ENCODE measurements at regions not wholly inside any gene's neighbourhood (a gene's known extent, or its start where the extent isn't known, plus 50 kb on each side); places are given as distances from the start of the nearest gene placed in this dataset.
"Not testable (repeated sequence)": the region's sequence is repeated elsewhere in the genome, so short reads cannot be mapped to it uniquely, and the experiment has no call there.

DNA sequence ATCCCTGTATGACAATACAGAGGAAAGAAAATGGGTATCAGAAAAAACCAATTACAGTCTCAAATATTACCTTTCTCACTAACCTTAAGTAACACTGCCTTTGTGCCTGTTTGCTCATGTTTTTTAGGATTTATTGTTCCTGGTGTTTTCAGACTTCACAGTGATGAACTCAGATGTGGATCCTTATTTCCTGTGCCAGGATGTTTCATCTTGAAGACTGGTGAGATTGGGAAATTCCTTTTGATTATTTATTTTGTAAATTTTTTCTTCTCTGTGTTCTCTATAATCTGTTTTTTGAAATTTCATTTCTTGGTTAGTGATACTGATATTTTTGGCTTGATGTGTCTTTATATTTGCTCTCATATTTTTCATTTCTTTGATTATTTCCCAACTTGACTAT is 142.4 kb upstream of the GRIN3A start:
- no peak overlapping the region for H3K4me3 Mint-ChIP-seq
- H3K27ac Mint-ChIP-seq, result no peak overlapping the region
- H3K4me1 Mint-ChIP-seq, result no peaks in the 10 kb centered on the region
- H3K36me3 Mint-ChIP-seq (ENCODE audit: low read depth), result no peaks in the 10 kb centered on the region
- H3K9me3 Mint-ChIP-seq, result no peaks in the 10 kb centered on the region
- H3K27me3 Mint-ChIP-seq, result no peaks in the 10 kb centered on the region
- ATAC-seq (replicated peaks), result no peak

GRCh38 chr9:101878734-101879133 is 140.3 kb upstream of the GRIN3A start:
- Mint-ChIP-seq H3K4me3 (no peak overlapping the region), H3K27me3 (no peaks in the 10 kb centered on the region), H3K9me3 (no peaks in the 10 kb centered on the region), H3K36me3 (ENCODE audit: low read depth) (no peaks in the 10 kb centered on the region), H3K4me1 (no peaks in the 10 kb centered on the region), H3K27ac (no peak overlapping the region)
- ATAC-seq (replicated peaks), result no peak

DNA sequence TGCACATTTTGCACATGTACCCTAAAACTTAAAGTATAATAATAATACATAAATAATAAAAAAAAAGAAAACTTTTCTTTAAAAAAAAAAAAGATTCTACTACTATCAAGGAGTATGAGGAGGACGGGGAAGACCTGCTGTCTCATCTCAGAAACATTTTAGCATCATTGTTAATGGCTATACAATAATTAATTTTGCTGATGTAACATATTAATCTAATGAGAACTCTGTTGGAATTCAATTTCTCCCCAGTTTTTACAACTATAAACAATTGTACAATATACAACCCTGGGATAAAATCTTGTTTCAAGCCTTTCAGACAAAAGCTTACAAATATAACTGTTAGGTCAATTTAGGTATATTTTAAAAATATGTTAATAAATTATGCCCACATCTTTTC is 139.0 kb upstream of the GRIN3A start:
- Mint-ChIP-seq H3K4me3 (no peak overlapping the region), H3K27me3 (no peaks in the 10 kb centered on the region), H3K9me3 (no peaks in the 10 kb centered on the region), H3K36me3 (ENCODE audit: low read depth) (no peaks in the 10 kb centered on the region), H3K4me1 (no peaks in the 10 kb centered on the region), H3K27ac (no peak overlapping the region)
- ATAC-seq (replicated peaks), result no peak

DNA sequence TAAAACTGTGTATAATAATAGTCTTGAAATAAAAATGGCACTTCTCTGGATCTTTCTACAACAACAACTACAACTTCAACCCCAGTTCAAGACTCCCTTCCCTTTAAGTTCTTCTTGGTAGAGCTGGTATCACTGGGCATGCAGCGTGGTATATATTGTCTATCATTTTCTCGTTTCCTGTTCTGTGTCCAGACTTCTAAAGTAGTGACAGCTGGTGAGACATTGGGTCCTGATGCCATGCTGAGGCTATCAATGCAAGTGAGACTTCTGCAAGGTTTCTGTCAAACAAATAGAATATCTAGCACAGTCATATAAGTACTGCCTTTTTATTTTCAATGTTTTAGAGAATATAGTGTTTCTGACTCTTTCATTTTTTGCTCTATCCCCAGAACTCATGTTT is 123.0 kb upstream of the GRIN3A start:
- H3K4me1 Mint-ChIP-seq, result no peaks in the 10 kb centered on the region
- no peak overlapping the region for H3K27ac Mint-ChIP-seq
- H3K4me3 Mint-ChIP-seq, result no peak overlapping the region
- H3K36me3 Mint-ChIP-seq (ENCODE audit: low read depth), result no peaks in the 10 kb centered on the region
- H3K9me3 Mint-ChIP-seq, result peaks cover 4% of the 10 kb centered on the region
- H3K27me3 Mint-ChIP-seq, result no peaks in the 10 kb centered on the region
- ATAC-seq (replicated peaks), result no peak

- Mint-ChIP-seq H3K4me3 (no peak overlapping the region), H3K27me3 (no peaks in the 10 kb centered on the region), H3K36me3 (ENCODE audit: low read depth) (no peaks in the 10 kb centered on the region), H3K4me1 (no peaks in the 10 kb centered on the region), H3K9me3 (peaks cover 4% of the 10 kb centered on the region), H3K27ac (no peak overlapping the region)
- ATAC-seq (replicated peaks), result no peak
Observed at GRCh38 chr9:101860920-101861319, 122.5 kb upstream of the GRIN3A start.

DNA sequence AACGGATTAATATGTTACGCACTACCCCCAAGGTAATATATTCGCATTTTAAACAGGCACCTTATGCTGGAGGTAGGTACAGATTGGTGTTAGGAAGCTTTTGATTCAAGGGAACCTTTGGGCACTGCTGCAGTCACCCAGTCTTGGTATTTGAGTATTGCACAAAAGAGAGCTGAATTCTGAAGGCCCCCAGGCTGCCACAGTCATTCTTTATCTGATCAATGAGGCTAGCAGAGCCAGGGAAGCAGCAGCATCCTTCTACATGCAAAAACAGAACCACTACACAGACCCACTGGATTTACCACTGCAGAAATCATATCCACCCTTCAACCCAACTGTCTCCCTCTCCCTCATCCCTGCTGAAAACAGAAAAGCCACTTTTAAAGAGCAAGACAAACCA is 121.2 kb upstream of the GRIN3A start:
- Mint-ChIP-seq H3K27ac (no peak overlapping the region), H3K36me3 (ENCODE audit: low read depth) (no peaks in the 10 kb centered on the region), H3K9me3 (peaks cover 4% of the 10 kb centered on the region), H3K4me3 (no peak overlapping the region), H3K4me1 (no peaks in the 10 kb centered on the region), H3K27me3 (no peaks in the 10 kb centered on the region)
- no peak for ATAC-seq (replicated peaks)

DNA sequence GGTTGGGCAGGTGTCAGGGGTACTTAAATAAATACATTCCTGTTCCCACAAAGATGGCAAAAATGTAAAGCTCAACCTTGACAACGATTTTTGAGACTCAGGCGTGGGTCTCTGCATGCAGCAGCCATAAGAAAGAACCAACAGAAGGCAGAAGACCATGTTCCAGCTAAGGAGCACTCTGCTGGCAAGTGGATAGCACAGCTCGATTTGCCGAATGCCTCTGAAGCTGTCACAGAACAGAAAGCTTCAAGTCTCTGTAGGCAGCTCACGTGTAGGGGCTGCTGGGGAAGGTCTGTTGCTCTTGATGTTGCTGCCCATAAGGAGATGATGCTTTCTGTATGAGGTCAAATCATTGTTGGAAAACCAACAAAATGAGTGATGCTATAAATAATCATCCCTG is 119.6 kb upstream of the GRIN3A start:
- Mint-ChIP-seq H3K36me3 (ENCODE audit: low read depth) (no peaks in the 10 kb centered on the region), H3K4me3 (no peak overlapping the region), H3K9me3 (peaks cover 4% of the 10 kb centered on the region), H3K27ac (no peak overlapping the region), H3K27me3 (no peaks in the 10 kb centered on the region), H3K4me1 (no peaks in the 10 kb centered on the region)
- ATAC-seq (replicated peaks), result no peak

DNA sequence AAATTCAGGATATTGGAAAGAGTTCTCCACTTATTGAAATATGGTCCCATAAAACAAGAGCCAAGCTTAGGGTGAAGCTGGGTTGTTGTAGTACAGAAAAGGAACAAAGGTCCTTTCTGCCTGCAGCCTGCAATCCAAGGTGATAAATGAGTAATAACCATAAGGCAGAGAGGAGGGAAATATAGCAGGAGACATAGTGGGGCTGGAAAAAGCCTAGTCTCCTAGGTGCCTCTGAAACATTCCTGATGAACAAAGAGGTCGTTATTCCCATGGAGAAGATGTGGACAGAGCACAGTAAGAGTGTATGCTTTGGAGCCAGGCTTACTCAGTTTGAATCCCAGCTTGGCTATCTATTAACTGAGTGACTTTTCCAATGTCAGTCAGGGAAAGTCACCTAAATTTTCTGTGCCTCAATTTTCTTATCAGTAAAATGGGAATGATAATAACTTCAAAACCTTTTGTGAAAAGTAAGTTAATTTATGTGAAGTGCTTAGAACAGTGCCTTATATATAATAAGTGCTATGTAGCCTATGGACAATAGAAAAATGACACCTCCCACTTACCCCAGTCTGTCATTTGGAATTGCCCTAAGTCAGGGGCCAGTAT is 110.8 kb upstream of the GRIN3A start:
- no peak for ATAC-seq (replicated peaks)
- Mint-ChIP-seq H3K4me3 (no peak overlapping the region), H3K4me1 (no peaks in the 10 kb centered on the region), H3K9me3 (peaks cover 5% of the 10 kb centered on the region), H3K27ac (no peak overlapping the region), H3K27me3 (no peaks in the 10 kb centered on the region), H3K36me3 (ENCODE audit: low read depth) (no peaks in the 10 kb centered on the region)

GRCh38 chr9:101848485-101848919 is 110.1 kb upstream of the GRIN3A start:
- no peaks in the 10 kb centered on the region for H3K27me3 Mint-ChIP-seq
- peaks cover 5% of the 10 kb centered on the region for H3K9me3 Mint-ChIP-seq
- H3K27ac Mint-ChIP-seq, result no peak overlapping the region
- no peak for ATAC-seq (replicated peaks)
- H3K36me3 Mint-ChIP-seq (ENCODE audit: low read depth), result no peaks in the 10 kb centered on the region
- H3K4me1 Mint-ChIP-seq, result no peaks in the 10 kb centered on the region
- no peak overlapping the region for H3K4me3 Mint-ChIP-seq

DNA sequence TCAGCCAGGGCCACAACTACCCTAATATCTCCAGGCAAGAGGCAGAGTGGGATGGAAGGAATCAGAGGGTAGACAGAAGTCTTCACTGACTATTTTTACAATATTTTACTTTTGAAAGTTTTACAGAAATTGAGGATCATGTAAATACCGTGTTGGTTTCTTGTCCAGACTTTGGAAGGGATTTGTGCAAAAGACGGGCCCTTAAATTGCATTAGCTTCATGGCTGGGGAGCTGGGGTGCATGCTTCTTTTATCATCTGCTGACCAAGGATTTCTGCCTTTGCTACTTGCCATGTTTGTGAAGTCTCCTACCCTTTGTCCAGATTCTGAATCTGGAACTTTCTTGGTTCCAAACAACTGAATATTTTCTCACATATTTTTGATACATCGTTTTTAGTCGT is 107.7 kb upstream of the GRIN3A start:
- Mint-ChIP-seq H3K4me3 (no peak overlapping the region), H3K36me3 (ENCODE audit: low read depth) (no peaks in the 10 kb centered on the region), H3K4me1 (no peaks in the 10 kb centered on the region), H3K27me3 (no peaks in the 10 kb centered on the region), H3K27ac (no peak overlapping the region), H3K9me3 (no peaks in the 10 kb centered on the region)
- ATAC-seq (replicated peaks), result no peak

- no peak overlapping the region for H3K27ac Mint-ChIP-seq
- H3K9me3 Mint-ChIP-seq, result no peaks in the 10 kb centered on the region
- no peaks in the 10 kb centered on the region for H3K4me1 Mint-ChIP-seq
- ATAC-seq (replicated peaks), result no peak
- H3K36me3 Mint-ChIP-seq (ENCODE audit: low read depth), result no peaks in the 10 kb centered on the region
- no peaks in the 10 kb centered on the region for H3K27me3 Mint-ChIP-seq
- H3K4me3 Mint-ChIP-seq, result no peak overlapping the region
Observed at GRCh38 chr9:101840694-101841188, 102.3 kb upstream of the GRIN3A start.

DNA sequence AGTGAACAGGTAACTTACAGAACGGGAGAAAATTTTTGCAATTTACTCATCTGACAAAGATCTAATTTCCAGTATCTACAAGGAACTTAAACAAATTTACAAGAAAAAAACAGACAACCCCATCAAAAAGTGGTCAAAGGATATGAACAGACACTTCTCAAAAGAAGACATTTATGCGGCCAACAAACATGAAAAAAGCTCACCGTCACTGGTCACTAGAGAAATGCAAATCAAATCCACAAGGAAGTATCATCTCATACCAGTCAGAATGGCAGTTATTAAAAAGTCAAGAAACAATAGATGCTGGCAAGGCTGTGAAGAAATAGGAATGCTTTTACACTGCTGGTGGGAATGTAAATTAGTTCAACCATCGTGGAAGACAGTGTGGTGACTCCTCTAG is 100.5 kb upstream of the GRIN3A start:
- not testable (repeated sequence) for H3K4me1 Mint-ChIP-seq; ATAC-seq (replicated peaks); H3K27ac Mint-ChIP-seq; H3K9me3 Mint-ChIP-seq; H3K4me3 Mint-ChIP-seq; H3K36me3 Mint-ChIP-seq (ENCODE audit: low read depth); H3K27me3 Mint-ChIP-seq

GRCh38 chr9:101836021-101836420 is 97.6 kb upstream of the GRIN3A start:
- Mint-ChIP-seq H3K4me1 (no peaks in the 10 kb centered on the region), H3K27me3 (no peaks in the 10 kb centered on the region), H3K4me3 (no peak overlapping the region), H3K36me3 (ENCODE audit: low read depth) (no peaks in the 10 kb centered on the region), H3K27ac (no peak overlapping the region), H3K9me3 (no peaks in the 10 kb centered on the region)
- ATAC-seq (replicated peaks), result no peak

- Mint-ChIP-seq H3K4me1 (no peaks in the 10 kb centered on the region), H3K9me3 (no peaks in the 10 kb centered on the region), H3K4me3 (no peak overlapping the region), H3K36me3 (ENCODE audit: low read depth) (no peaks in the 10 kb centered on the region), H3K27me3 (no peaks in the 10 kb centered on the region), H3K27ac (no peak overlapping the region)
- no peak for ATAC-seq (replicated peaks)
Observed at GRCh38 chr9:101832486-101832885, 94.0 kb upstream of the GRIN3A start.

- not testable (repeated sequence) for H3K36me3 Mint-ChIP-seq (ENCODE audit: low read depth)
- peaks cover 16% of the 10 kb centered on the region for H3K9me3 Mint-ChIP-seq
Observed at GRCh38 chr9:101821450-101821849, 83.0 kb upstream of the GRIN3A start.

GRCh38 chr9:101820983-101821382 is 82.5 kb upstream of the GRIN3A start:
- Mint-ChIP-seq H3K9me3 (peaks cover 20% of the 10 kb centered on the region), H3K27me3 (peaks cover 12% of the 10 kb centered on the region)
- not testable (repeated sequence) for H3K36me3 Mint-ChIP-seq (ENCODE audit: low read depth); H3K4me1 Mint-ChIP-seq; H3K4me3 Mint-ChIP-seq; H3K27ac Mint-ChIP-seq; ATAC-seq (replicated peaks)

More at GRCh38 chr9:101821450-101821849, 83.0 kb upstream of the GRIN3A start:
- not testable (repeated sequence) for H3K4me3 Mint-ChIP-seq; H3K4me1 Mint-ChIP-seq; ATAC-seq (replicated peaks); H3K27me3 Mint-ChIP-seq; H3K27ac Mint-ChIP-seq

Data from activated T-helper 17 cell treated with anti-CD3 and anti-CD28 coated beads, Interleukin-2, amount 50 U/mL, for 72 hours (primary cell).